ENCODE measurements at regions not wholly inside any gene's neighbourhood (a gene's known extent, or its start where the extent isn't known, plus 50 kb on each side); places are given as distances from the start of the nearest gene placed in this dataset.

GRCh38 chr6:167572106-167572505 is 247.2 kb downstream of the TTLL2 start:
- H3K36me3 Mint-ChIP-seq (ENCODE audit: low read depth), result no peaks in the 10 kb centered on the region
- no peaks in the 10 kb centered on the region for H3K4me1 Mint-ChIP-seq (ENCODE audit: low read depth)
- no peak overlapping the region for H3K4me3 Mint-ChIP-seq
- intact Hi-C loops (cut with micrococcal nuclease), result no loop called here
- H3K9me3 Mint-ChIP-seq, result no peaks in the 10 kb centered on the region
- no peaks in the 10 kb centered on the region for H3K27me3 Mint-ChIP-seq
- H3K27ac Mint-ChIP-seq, result no peak overlapping the region

- Mint-ChIP-seq H3K27ac (no peak overlapping the region), H3K4me1 (ENCODE audit: low read depth) (no peaks in the 10 kb centered on the region), H3K36me3 (ENCODE audit: low read depth) (no peaks in the 10 kb centered on the region), H3K27me3 (no peaks in the 10 kb centered on the region), H3K4me3 (no peak overlapping the region), H3K9me3 (no peaks in the 10 kb centered on the region)
- intact Hi-C loops (cut with micrococcal nuclease), result no loop called here
These were observed 248.0 kb downstream of the TTLL2 start for GRCh38 chr6:167572841-167573271.

- no peaks in the 10 kb centered on the region for H3K27me3 Mint-ChIP-seq
- no peaks in the 10 kb centered on the region for H3K36me3 Mint-ChIP-seq (ENCODE audit: low read depth)
- no peak overlapping the region for H3K27ac Mint-ChIP-seq
- H3K9me3 Mint-ChIP-seq, result no peaks in the 10 kb centered on the region
- H3K4me3 Mint-ChIP-seq, result no peak overlapping the region
- intact Hi-C loops (cut with micrococcal nuclease), result no loop called here
- H3K4me1 Mint-ChIP-seq (ENCODE audit: low read depth), result no peaks in the 10 kb centered on the region
These were observed 248.8 kb downstream of the TTLL2 start for GRCh38 chr6:167573461-167574215.

DNA sequence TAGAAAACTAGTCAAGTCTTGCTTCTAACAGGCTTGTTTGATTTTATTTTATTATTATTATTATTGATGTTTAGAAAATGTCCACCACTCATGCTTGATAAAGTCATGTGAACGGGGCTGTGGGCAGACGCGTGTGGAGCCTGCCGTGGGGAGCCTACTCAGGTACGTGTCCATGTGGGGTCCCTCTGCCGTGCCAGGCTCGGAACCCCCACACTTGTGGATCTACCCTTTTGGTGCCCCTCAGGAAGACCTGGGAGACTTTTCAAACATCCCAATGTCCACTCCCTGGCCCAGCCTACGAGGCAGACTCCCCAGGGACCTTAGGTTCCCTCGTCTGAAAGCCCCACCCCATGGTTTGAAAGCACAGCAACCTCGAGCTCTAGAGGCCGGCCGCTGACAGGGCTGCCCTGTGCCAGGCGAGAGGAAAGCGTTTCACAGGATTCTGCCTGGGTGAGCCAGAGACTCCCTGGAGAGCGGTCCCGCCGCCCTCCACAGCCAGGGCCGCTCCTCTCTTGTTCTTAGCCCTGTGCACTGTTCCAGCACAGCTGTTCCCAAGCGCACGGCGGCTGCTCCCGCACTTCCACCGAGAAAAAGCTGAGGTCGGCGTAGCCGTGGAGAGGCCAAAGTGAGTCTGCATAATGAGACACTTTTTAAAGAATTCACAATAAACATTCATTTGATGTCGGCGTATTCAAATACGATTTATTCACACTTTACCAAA is 249.7 kb downstream of the TTLL2 start:
- no peaks in the 10 kb centered on the region for H3K36me3 Mint-ChIP-seq (ENCODE audit: low read depth)
- H3K27me3 Mint-ChIP-seq, result no peaks in the 10 kb centered on the region
- no peaks in the 10 kb centered on the region for H3K9me3 Mint-ChIP-seq
- intact Hi-C loops (cut with micrococcal nuclease), result no loop called here
- H3K4me1 Mint-ChIP-seq (ENCODE audit: low read depth), result no peaks in the 10 kb centered on the region
- H3K4me3 Mint-ChIP-seq, result no peak overlapping the region
- no peak overlapping the region for H3K27ac Mint-ChIP-seq

DNA sequence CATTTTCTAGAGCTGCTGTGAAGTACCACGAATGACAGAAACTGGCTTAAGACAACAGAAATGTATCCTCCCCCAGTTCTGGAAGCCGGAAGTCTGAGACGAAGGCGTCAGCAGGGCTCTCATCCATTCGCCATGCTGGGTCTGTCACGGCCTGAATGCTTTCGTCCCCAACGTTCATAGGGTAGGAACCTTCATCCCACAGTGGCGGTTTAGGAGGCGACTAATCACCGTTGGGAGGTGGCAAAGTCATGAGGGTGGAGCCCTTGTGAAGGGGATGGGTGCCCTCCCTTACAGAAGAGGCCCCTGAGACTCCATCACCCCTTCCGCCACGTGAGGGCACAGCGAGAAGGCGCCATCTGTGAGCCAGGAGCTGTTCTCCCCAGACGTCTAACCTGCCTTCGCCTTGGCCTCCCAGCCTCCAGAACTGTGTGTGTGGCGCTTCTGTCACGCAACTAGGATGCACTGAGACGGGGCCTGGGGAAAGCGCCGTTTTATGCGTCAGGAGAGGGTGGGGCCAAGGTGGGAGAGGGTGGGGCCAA is 250.3 kb downstream of the TTLL2 start:
- Mint-ChIP-seq H3K9me3 (no peaks in the 10 kb centered on the region), H3K27me3 (no peaks in the 10 kb centered on the region), H3K36me3 (ENCODE audit: low read depth) (no peaks in the 10 kb centered on the region), H3K4me3 (no peak overlapping the region), H3K4me1 (ENCODE audit: low read depth) (no peaks in the 10 kb centered on the region), H3K27ac (no peak overlapping the region)
- intact Hi-C loops (cut with micrococcal nuclease), result no loop called here

- no peaks in the 10 kb centered on the region for H3K27me3 Mint-ChIP-seq
- intact Hi-C loops (cut with micrococcal nuclease), result no loop called here
- H3K4me3 Mint-ChIP-seq, result no peak overlapping the region
These were observed 250.5 kb upstream of the AFDN start for GRCh38 chr6:167576050-167576741.

DNA sequence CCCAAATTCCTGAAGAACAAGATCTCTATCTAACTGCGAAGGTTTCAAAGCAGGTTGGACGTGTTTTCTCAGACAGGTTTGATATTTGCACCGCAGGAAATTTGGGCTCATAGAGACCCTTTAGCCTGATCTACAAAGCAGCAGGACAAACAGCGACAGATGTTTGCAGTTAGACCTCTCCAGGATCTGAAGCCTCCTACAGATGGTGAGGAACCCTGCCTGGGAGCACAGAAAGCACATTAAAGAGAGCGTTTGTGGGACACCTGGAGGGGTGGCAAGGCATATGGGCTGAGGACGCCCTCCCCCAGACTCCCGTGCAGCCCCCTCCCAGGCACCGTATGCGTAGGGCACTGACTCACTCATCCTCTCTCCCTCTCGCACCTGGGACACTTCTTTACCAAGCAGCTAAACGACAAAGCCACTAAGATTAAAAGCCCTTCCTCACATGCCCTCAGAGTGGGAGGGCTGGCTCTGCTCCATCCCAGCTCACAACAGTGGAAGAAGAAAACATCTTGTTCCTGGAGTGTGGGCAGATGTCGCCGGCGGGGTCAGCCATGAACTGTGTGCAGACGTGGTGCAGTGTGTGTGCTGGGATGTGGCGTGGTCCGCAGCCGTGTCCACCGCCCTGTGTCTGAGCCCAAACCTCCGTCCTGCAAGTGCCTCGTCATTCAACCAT is 249.7 kb upstream of the AFDN start:
- Mint-ChIP-seq H3K36me3 (ENCODE audit: low read depth) (no peaks in the 10 kb centered on the region), H3K4me3 (no peak overlapping the region), H3K9me3 (no peaks in the 10 kb centered on the region), H3K4me1 (ENCODE audit: low read depth) (no peaks in the 10 kb centered on the region), H3K27ac (no peak overlapping the region), H3K27me3 (no peaks in the 10 kb centered on the region)
- intact Hi-C loops (cut with micrococcal nuclease), result no loop called here

More at GRCh38 chr6:167576050-167576741, 250.5 kb upstream of the AFDN start:
- H3K4me1 Mint-ChIP-seq (ENCODE audit: low read depth), result no peaks in the 10 kb centered on the region
- no peaks in the 10 kb centered on the region for H3K9me3 Mint-ChIP-seq
- no peak overlapping the region for H3K27ac Mint-ChIP-seq
- H3K36me3 Mint-ChIP-seq (ENCODE audit: low read depth), result no peaks in the 10 kb centered on the region

GRCh38 chr6:167577891-167578361 is 248.8 kb upstream of the AFDN start:
- H3K36me3 Mint-ChIP-seq (ENCODE audit: low read depth), result no peaks in the 10 kb centered on the region
- H3K9me3 Mint-ChIP-seq, result peaks cover 6% of the 10 kb centered on the region
- no peak overlapping the region for H3K27ac Mint-ChIP-seq
- no peak overlapping the region for H3K4me3 Mint-ChIP-seq
- H3K4me1 Mint-ChIP-seq (ENCODE audit: low read depth), result no peaks in the 10 kb centered on the region
- H3K27me3 Mint-ChIP-seq, result no peaks in the 10 kb centered on the region
- intact Hi-C loops (cut with micrococcal nuclease), result no loop called here

- no peaks in the 10 kb centered on the region for H3K27me3 Mint-ChIP-seq
- no peak overlapping the region for H3K27ac Mint-ChIP-seq
- H3K9me3 Mint-ChIP-seq, result peaks cover 11% of the 10 kb centered on the region
- H3K4me3 Mint-ChIP-seq, result no peak overlapping the region
- no peaks in the 10 kb centered on the region for H3K4me1 Mint-ChIP-seq (ENCODE audit: low read depth)
- intact Hi-C loops (cut with micrococcal nuclease), result no loop called here
- no peaks in the 10 kb centered on the region for H3K36me3 Mint-ChIP-seq (ENCODE audit: low read depth)
These were observed 248.3 kb upstream of the AFDN start for GRCh38 chr6:167578371-167578901.

DNA sequence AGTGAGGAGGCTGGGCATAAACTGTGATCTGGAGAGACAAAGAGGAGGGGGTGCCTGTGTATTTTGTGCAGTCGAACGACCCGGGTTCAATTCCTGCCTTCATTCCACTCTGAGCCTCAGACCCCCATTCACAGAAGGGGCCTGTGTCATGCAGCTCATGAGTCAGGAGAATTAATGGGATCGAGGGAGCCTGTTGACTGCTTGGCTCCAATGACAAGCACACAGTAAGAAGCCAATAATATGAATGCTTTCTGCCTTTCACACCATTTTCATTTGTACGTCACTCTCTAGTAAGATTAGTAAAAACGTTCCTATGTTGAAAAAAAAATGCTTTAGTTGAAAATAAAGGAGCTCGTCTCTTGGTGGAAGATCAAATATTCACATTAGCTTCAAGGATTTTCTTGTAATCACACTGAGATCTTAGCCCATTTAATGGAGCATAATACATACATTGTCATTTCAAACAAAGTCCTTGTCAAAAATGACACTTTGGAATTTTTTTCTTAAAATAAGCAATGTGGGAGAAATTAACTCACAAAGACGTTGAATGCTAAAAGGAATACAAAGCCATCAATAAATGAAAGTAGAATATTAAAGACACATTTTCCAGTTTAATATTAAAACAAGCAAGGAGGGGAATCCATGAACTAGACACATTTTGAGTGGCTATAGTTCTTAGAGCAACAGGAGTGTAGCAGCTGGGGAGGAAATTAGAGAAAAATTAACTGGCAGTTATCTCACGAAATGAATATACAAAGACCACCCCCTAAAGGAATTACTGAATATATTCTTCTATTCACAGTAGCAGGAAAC is 246.7 kb upstream of the AFDN start:
- peaks cover 15% of the 10 kb centered on the region for H3K9me3 Mint-ChIP-seq
- H3K27ac Mint-ChIP-seq, result no peak overlapping the region
- intact Hi-C loops (cut with micrococcal nuclease), result no loop called here
- H3K4me3 Mint-ChIP-seq, result no peak overlapping the region
- peaks cover 1% of the 10 kb centered on the region for H3K27me3 Mint-ChIP-seq
- no peaks in the 10 kb centered on the region for H3K36me3 Mint-ChIP-seq (ENCODE audit: low read depth)
- no peaks in the 10 kb centered on the region for H3K4me1 Mint-ChIP-seq (ENCODE audit: low read depth)

- no peaks in the 10 kb centered on the region for H3K4me1 Mint-ChIP-seq (ENCODE audit: low read depth)
- no peak overlapping the region for H3K27ac Mint-ChIP-seq
- H3K36me3 Mint-ChIP-seq (ENCODE audit: low read depth), result no peaks in the 10 kb centered on the region
- H3K4me3 Mint-ChIP-seq, result no peak overlapping the region
- peaks cover 15% of the 10 kb centered on the region for H3K9me3 Mint-ChIP-seq
- H3K27me3 Mint-ChIP-seq, result peaks cover 1% of the 10 kb centered on the region
- intact Hi-C loops (cut with micrococcal nuclease), result no loop called here
These were observed 246.1 kb upstream of the AFDN start for GRCh38 chr6:167580619-167580911.

DNA sequence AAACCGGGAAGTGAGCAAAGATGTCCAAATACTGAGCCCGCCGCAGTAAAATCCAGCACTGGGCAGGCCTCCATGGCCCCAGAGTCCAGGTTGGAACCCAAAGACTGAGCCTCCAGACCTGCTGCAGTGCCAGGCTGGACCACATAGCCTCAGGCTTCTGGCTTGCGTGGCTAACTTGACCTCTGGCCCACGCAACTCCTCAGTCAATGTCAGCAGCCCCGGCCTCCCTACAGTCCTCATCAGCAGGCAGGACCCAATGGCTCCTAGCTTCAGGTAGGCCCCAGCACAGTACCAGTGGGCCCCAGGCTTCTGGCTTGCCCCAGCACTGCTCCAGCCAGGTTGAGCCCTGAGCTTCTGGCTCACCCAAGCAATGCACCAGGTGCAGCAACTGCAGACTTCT is 245.1 kb upstream of the AFDN start:
- peaks cover 15% of the 10 kb centered on the region for H3K9me3 Mint-ChIP-seq
- no peaks in the 10 kb centered on the region for H3K4me1 Mint-ChIP-seq (ENCODE audit: low read depth)
- H3K36me3 Mint-ChIP-seq (ENCODE audit: low read depth), result no peaks in the 10 kb centered on the region
- H3K4me3 Mint-ChIP-seq, result no peak overlapping the region
- intact Hi-C loops (cut with micrococcal nuclease), result no loop called here
- H3K27me3 Mint-ChIP-seq, result peaks cover 1% of the 10 kb centered on the region
- H3K27ac Mint-ChIP-seq, result no peak overlapping the region

GRCh38 chr6:167583412-167583811 is 243.3 kb upstream of the AFDN start:
- H3K4me1 Mint-ChIP-seq (ENCODE audit: low read depth), result no peaks in the 10 kb centered on the region
- H3K27me3 Mint-ChIP-seq, result peaks cover 1% of the 10 kb centered on the region
- H3K9me3 Mint-ChIP-seq, result peaks cover 15% of the 10 kb centered on the region
- no peak overlapping the region for H3K4me3 Mint-ChIP-seq
- H3K27ac Mint-ChIP-seq, result no peak overlapping the region
- intact Hi-C loops (cut with micrococcal nuclease), result no loop called here
- no peaks in the 10 kb centered on the region for H3K36me3 Mint-ChIP-seq (ENCODE audit: low read depth)
